Stimulated activated CD4-positive, alpha-beta T cell treated with anti-CD3 and anti-CD28 coated beads, Interleukin-12 subunit alpha, Interleukin-12 subunit beta, amount 100 ng/mL, for 48 hours (primary cell): ENCODE measurements at regions not wholly inside any gene's neighbourhood (a gene's known extent, or its start where the extent isn't known, plus 50 kb on each side); places are given as distances from the start of the nearest gene placed in this dataset.
"Not testable (repeated sequence)": the region's sequence is repeated elsewhere in the genome, so short reads cannot be mapped to it uniquely, and the experiment has no call there.

ENCODE experiments used
- DNase-seq, 3 donors: peaks; one replicate each; pipeline ENCODE4 v3.0.0-alpha.2; 2020; ENCODE audit warnings: low read depth in 2 of 3, low spot score in 1 of 3

GRCh38 chrX:136975684-136976470, 57.9 kb downstream of the GPR101 start:
- DNase-seq: no peak

DNA sequence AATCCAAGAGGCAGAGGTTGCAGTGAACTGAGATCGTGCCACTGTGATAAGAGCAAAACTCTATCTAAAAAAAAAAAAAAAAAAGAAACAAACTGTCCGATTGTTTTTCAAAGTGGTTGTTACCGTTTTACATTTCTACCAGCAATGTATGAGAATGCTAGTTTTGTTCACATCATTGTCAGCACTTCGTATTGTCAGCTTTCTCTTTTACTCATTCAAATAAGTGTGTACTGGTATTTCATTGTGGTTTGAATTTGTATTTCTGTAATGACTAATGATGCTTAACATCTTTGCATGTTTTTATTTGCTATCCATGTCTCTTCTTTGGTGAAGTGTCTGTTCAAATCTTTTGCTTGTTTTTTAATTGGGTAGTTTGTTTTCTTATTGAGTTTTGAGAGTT, 65.8 kb downstream of the GPR101 start:
- DNase-seq: no peak

GRCh38 chrX:136963973-136964372, 69.8 kb downstream of the GPR101 start:
- no peak for DNase-seq

DNA sequence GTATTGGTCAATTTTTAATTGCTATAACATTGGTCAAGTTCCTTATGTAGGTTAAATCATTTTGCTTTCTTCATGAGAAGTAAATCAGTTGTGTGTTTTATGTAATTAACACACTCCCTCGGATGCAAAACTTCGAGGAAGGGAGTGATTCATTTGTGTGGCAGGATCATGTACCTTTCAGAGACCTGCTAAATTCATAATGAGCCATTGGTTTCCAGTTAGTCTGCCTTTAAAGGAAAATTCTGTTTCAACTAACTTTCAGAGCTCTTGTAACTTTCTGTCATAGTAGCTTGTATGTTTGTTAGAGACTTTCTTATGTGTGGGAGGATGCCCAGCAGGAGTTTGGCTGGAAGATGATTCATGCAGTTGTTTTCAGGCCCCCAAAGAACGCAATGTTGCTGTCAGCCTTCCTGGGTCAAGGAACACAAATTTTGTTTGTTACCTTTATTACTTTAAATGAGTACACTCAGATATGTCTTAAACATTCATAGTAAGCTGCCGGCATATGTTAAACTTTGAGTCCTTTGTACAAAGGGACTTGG, 72.1 kb downstream of the GPR101 start:
- DNase-seq: no peak

- DNase-seq: no peak
Measured at GRCh38 chrX:136954930-136955329, 74.4 kb upstream of the RBMX start.

DNA sequence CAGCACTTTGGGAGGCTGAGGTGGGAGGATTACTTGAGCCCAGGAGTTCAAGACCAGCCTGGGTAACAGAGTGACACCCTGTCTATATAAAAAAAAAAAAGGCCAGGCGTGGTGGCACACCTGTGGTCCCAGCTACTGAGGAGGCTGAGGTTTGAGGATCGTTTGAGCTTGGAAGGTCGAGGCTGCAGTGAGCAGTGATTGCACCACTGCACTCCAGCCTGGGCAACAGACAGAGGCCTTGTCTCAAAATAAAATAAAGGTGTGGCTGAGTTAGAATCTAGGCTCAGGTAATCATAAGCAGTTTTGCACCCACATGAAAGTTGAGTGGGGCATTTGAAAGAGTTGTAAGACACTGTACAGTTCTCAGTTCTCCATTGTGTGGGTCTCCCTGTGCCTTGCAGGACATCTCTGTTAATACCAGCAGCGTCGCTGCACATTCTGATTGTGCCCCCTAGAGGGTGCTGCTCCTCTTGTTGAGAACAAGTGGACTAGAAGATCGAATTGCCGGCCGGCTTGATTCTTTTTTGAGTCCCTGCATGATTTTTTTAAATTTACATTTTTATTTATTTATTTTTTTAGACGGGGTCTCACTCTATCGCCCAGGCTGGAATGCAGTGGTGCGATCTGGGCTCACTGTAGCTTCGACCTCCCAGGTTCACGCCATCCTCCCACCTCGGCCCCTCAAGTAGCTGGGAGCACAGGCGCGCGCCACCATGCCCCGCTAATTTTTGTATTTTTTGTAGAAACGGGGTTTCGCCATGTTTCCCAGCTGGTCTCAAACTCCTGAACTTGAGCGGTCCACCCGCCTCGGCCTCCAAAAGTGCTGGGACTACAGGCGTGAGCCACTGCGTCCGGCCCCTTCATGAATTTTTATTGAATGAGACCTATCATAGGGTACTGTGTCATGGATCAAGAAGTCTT, 73.6 kb upstream of the RBMX start:
- peak; percentile 16 to 52 (median 33) for DNase-seq

GRCh38 chrX:136950211-136950610, 69.7 kb upstream of the RBMX start:
- no peak for DNase-seq

GRCh38 chrX:136941396-136942337, 61.1 kb upstream of the RBMX start:
- DNase-seq: no peak

- no peak for DNase-seq
Measured at GRCh38 chrX:136936183-136936549, 55.6 kb upstream of the RBMX start.

DNA sequence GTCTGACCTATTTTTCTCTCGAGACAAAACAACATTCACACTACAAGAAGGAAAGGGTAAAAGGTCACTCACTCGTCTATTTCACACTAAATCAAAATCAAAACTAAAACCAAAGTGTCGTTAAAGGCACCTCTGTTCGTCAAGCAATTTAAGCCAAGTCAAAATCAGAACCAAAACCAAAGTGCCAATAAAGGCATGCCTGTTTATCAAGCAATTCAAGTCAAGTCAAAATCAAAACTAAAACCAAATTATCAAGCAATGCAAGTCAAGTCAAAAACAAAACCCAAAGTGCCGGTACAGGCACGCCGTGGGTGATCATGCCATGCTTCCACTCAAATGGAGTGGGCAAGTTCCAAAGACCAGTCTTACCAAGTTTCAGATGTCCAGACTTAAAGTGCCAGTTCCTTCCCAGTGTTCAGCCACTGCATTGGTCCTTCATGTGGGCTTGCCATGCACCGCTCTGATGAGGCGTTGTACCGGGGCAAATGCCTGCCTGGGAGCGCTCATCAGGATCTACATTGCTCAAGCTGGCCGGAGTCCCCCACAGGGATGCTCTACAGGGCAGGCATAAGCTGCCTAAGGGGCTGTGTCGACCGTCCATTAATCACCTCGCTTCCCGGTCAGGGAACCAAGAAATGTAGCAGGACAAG, 55.1 kb upstream of the RBMX start:
- DNase-seq: not testable (repeated sequence)

DNA sequence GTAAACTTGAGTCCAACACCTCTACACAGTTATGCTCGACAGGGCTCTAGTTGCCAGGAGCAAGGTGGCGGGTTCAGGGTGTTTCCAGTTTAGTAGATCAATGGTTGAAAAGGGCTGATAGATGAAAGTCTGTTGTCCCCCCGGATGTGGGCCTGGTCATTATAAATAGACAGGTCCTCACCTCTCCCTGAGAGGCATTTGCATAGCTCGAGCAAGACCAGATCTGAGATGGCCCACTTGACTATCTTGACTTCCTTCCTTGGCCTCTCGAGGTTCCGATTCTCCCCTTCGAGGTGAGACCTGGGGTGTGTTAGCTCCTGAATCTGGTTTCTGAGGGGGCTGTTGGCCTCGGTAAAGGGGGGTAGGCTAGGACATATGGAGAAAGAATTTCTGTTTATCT, 54.1 kb upstream of the RBMX start:
- DNase-seq: not testable (repeated sequence)

- DNase-seq: no peak
Measured at GRCh38 chrX:136933611-136934145, 53.2 kb upstream of the RBMX start.

DNA sequence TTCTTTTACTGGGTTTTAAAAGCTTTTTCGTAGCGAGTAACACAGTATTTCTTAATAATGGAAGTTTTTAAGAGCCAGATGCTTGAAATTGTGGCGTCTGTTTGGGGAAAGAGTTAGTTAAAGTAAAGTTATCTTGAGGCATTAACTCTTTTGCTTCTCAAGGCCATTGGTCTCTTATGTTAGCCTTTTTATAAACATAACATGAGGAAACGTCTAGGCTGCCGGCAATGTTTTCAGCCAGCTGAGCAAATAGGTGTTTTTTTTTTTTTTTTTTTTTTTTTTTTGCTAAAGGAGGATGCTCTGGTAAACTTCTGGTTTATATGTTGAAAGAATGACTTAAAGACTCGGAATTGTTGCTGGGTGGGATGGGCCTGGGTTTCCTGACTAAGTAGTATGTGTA, 51.1 kb upstream of the RBMX start:
- no peak for DNase-seq
